ENCODE measurements at regions not wholly inside any gene's neighbourhood (a gene's known extent, or its start where the extent isn't known, plus 50 kb on each side); places are given as distances from the start of the nearest gene placed in this dataset.

GRCh38 chr1:87560601-87561360, 232.1 kb downstream of the LMO4 start:
- H3K9me3 ChIP-seq (ENCODE audit: severe bottlenecking), result no peaks in the 10 kb centered on the region
- no peak overlapping the region for H3K4me3 ChIP-seq (ENCODE audit: severe bottlenecking)
- no peak for DNase-seq (ENCODE audit: low spot score)
- H3K27ac ChIP-seq (ENCODE audit: poor library complexity, severe bottlenecking), result no peak overlapping the region
- TF ChIP-seq CTCF (IDR thresholded peaks at IDR 0.05; ENCODE audit: poor library complexity, severe bottlenecking), result no peak
- no peaks in the 10 kb centered on the region for H3K27me3 ChIP-seq (ENCODE audit: insufficient read depth, poor library complexity, severe bottlenecking)
- ATAC-seq (ENCODE audit: low read depth), result no peak
- no peaks in the 10 kb centered on the region for H3K36me3 ChIP-seq (ENCODE audit: low read depth)
- H3K4me1 ChIP-seq (ENCODE audit: insufficient read depth, poor library complexity, severe bottlenecking), result no peaks in the 10 kb centered on the region

- no peaks in the 10 kb centered on the region for H3K36me3 ChIP-seq (ENCODE audit: low read depth)
- no peak for ATAC-seq (ENCODE audit: low read depth)
- no peak for TF ChIP-seq CTCF (IDR thresholded peaks at IDR 0.05; ENCODE audit: poor library complexity, severe bottlenecking)
Observed at GRCh38 chr1:87563211-87563610, 234.5 kb downstream of the LMO4 start.

GRCh38 chr1:87565861-87566260, 237.2 kb downstream of the LMO4 start:
- H3K4me3 ChIP-seq (ENCODE audit: severe bottlenecking), result no peak overlapping the region
- H3K27ac ChIP-seq (ENCODE audit: poor library complexity, severe bottlenecking), result no peak overlapping the region
- DNase-seq (ENCODE audit: low spot score) (no peak), ATAC-seq (ENCODE audit: low read depth) (no peak)
- TF ChIP-seq CTCF (IDR thresholded peaks at IDR 0.05; ENCODE audit: poor library complexity, severe bottlenecking), result no peak
- no peaks in the 10 kb centered on the region for H3K27me3 ChIP-seq (ENCODE audit: insufficient read depth, poor library complexity, severe bottlenecking)
- H3K4me1 ChIP-seq (ENCODE audit: insufficient read depth, poor library complexity, severe bottlenecking), result no peaks in the 10 kb centered on the region
- H3K36me3 ChIP-seq (ENCODE audit: low read depth), result no peaks in the 10 kb centered on the region
- H3K9me3 ChIP-seq (ENCODE audit: severe bottlenecking), result no peaks in the 10 kb centered on the region

More at GRCh38 chr1:87563211-87563610, 234.5 kb downstream of the LMO4 start:
- no peak for DNase-seq (ENCODE audit: low spot score)
- H3K4me1 ChIP-seq (ENCODE audit: insufficient read depth, poor library complexity, severe bottlenecking), result no peaks in the 10 kb centered on the region
- H3K9me3 ChIP-seq (ENCODE audit: severe bottlenecking), result no peaks in the 10 kb centered on the region
- no peak overlapping the region for H3K4me3 ChIP-seq (ENCODE audit: severe bottlenecking)
- no peak overlapping the region for H3K27ac ChIP-seq (ENCODE audit: poor library complexity, severe bottlenecking)
- H3K27me3 ChIP-seq (ENCODE audit: insufficient read depth, poor library complexity, severe bottlenecking), result no peaks in the 10 kb centered on the region

- Histone ChIP-seq H3K36me3 (ENCODE audit: low read depth) (no peaks in the 10 kb centered on the region), H3K27ac (ENCODE audit: poor library complexity, severe bottlenecking) (no peak overlapping the region), H3K4me3 (ENCODE audit: severe bottlenecking) (no peak overlapping the region), H3K27me3 (ENCODE audit: insufficient read depth, poor library complexity, severe bottlenecking) (no peaks in the 10 kb centered on the region), H3K4me1 (ENCODE audit: insufficient read depth, poor library complexity, severe bottlenecking) (no peaks in the 10 kb centered on the region), H3K9me3 (ENCODE audit: severe bottlenecking) (no peaks in the 10 kb centered on the region)
- no peak for DNase-seq (ENCODE audit: low spot score)
- TF ChIP-seq CTCF (IDR thresholded peaks at IDR 0.05; ENCODE audit: poor library complexity, severe bottlenecking), result no peak
- no peak for ATAC-seq (ENCODE audit: low read depth)
Observed at GRCh38 chr1:87568005-87568404, 239.3 kb downstream of the LMO4 start.

- Histone ChIP-seq H3K4me3 (ENCODE audit: severe bottlenecking) (no peak overlapping the region), H3K9me3 (ENCODE audit: severe bottlenecking) (no peaks in the 10 kb centered on the region), H3K36me3 (ENCODE audit: low read depth) (no peaks in the 10 kb centered on the region), H3K27ac (ENCODE audit: poor library complexity, severe bottlenecking) (no peak overlapping the region), H3K4me1 (ENCODE audit: insufficient read depth, poor library complexity, severe bottlenecking) (no peaks in the 10 kb centered on the region), H3K27me3 (ENCODE audit: insufficient read depth, poor library complexity, severe bottlenecking) (no peaks in the 10 kb centered on the region)
- no peak for DNase-seq (ENCODE audit: low spot score)
- no peak for ATAC-seq (ENCODE audit: low read depth)
- TF ChIP-seq CTCF (IDR thresholded peaks at IDR 0.05; ENCODE audit: poor library complexity, severe bottlenecking), result no peak
Observed at GRCh38 chr1:87568911-87569310, 240.2 kb downstream of the LMO4 start.

All from RWPE2 (cell line).